ENCODE measurements at regions not wholly inside any gene's neighbourhood (a gene's known extent, or its start where the extent isn't known, plus 50 kb on each side); places are given as distances from the start of the nearest gene placed in this dataset.
"Not testable (repeated sequence)": the region's sequence is repeated elsewhere in the genome, so short reads cannot be mapped to it uniquely, and the experiment has no call there.

DNA sequence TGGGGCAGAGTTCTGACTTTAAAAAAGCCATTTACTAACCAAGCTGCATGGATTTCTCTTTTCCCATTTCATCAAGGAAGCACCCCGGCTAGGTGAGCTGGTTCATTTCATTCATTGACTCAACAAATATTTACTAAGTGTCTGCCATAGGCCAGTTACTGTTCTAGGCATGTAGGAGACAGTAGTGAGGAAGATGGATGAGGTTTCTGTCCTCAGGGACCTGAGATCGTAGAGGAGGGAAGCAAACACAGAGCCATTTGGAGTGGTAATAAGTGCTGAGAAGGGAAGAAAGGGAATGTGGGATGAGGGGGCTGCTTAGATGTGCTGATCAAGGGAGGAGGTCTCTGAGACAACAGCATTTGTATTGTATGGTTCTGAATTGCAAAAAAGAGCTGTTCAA, 120.4 kb downstream of the C9orf152 start:
- Mint-ChIP-seq H3K27me3 (no peaks in the 10 kb centered on the region), H3K36me3 (ENCODE audit: low read depth) (peaks cover 8% of the 10 kb centered on the region), H3K4me3 (no peak overlapping the region), H3K9me3 (peaks cover 4% of the 10 kb centered on the region), H3K27ac (no peak overlapping the region), H3K4me1 (peaks cover 30% of the 10 kb centered on the region)
- no peak for ATAC-seq (replicated peaks)

DNA sequence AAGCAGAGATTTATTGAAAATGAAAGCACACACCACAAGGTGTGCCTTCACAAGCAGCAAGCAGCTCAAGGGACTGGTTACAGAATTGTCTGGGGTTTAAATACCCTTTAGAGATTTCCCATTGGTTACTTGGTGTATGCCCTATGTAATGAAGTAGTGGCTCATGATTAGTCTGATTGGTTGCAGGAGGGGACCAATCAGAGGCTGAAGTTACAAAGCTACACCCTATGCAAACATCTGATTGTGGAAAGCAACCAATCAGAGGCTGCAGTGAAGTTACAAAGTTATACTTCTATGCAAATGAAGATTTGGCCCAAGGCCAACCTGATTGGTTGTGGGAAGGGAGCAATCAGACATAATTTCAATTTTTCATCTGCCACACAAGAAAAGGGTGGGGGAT, 119.9 kb downstream of the C9orf152 start:
- H3K9me3 Mint-ChIP-seq, result peaks cover 4% of the 10 kb centered on the region
- no peak overlapping the region for H3K4me3 Mint-ChIP-seq
- no peak overlapping the region for H3K27ac Mint-ChIP-seq
- no peak for ATAC-seq (replicated peaks)
- H3K27me3 Mint-ChIP-seq, result no peaks in the 10 kb centered on the region
- H3K4me1 Mint-ChIP-seq, result peaks cover 29% of the 10 kb centered on the region
- H3K36me3 Mint-ChIP-seq (ENCODE audit: low read depth), result peaks cover 8% of the 10 kb centered on the region

DNA sequence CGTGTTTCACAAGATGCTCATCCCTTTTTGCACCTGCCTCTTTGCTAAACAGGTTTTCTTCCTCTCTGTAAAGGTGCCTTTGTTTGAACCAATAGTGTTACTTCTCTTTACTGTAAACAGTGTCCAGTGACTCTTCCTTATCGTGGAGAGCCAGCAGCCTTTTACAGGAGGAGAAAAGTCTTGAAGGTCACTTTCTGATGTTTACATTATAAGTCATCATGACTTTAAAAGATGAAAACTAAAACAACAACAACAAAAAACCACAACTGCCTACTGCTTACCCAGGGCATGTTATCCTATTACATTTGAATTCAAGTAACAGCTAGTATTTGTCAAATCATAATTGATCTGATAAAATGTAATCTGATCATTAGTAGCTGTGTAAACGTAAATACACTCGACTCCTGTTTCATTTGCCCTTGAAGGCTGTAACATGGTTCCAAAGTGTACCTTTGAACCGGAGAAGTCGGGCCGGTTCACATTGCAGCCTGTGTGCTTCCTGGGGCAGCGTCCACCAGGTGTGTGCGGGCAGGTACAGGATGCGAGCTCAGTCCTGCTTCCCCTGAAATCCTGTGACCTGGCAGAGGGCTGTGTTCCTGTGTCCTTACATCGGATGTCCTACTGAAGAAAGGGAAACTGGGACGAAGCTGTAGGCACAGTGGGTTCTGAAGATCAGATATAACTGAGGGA, 118.1 kb downstream of the C9orf152 start:
- no peaks in the 10 kb centered on the region for H3K27me3 Mint-ChIP-seq

DNA sequence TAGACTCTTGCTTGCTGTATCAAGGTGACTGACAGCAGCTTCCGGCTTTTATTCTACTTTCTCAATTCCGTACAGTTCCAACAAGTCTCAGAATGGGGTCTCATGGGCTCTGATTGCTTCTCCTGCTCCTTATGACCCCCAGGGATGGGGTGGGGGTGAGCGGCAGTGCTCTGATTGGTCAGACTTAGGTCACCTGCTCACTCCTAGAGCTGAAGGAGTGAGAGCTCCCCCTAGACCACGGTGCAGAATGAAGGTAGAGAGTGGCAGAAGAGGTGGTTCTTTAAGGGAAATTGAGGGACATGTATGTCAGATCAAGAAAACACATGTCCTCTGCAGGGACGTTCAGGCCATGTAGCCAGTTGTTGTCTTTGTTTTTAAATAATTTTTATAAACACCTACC, 115.2 kb downstream of the C9orf152 start:
- no peak for ATAC-seq (replicated peaks)
- H3K4me1 Mint-ChIP-seq, result peaks cover 8% of the 10 kb centered on the region
- no peaks in the 10 kb centered on the region for H3K9me3 Mint-ChIP-seq
- no peak overlapping the region for H3K27ac Mint-ChIP-seq
- no peaks in the 10 kb centered on the region for H3K27me3 Mint-ChIP-seq
- H3K36me3 Mint-ChIP-seq (ENCODE audit: low read depth), result peaks cover 8% of the 10 kb centered on the region
- H3K4me3 Mint-ChIP-seq, result no peak overlapping the region

More for the DNA sequence above, 118.1 kb downstream of the C9orf152 start:
- Mint-ChIP-seq H3K4me1 (peaks cover 23% of the 10 kb centered on the region), H3K4me3 (no peak overlapping the region), H3K27ac (no peak overlapping the region), H3K36me3 (ENCODE audit: low read depth) (peaks cover 8% of the 10 kb centered on the region), H3K9me3 (no peaks in the 10 kb centered on the region)
- no peak for ATAC-seq (replicated peaks)

DNA sequence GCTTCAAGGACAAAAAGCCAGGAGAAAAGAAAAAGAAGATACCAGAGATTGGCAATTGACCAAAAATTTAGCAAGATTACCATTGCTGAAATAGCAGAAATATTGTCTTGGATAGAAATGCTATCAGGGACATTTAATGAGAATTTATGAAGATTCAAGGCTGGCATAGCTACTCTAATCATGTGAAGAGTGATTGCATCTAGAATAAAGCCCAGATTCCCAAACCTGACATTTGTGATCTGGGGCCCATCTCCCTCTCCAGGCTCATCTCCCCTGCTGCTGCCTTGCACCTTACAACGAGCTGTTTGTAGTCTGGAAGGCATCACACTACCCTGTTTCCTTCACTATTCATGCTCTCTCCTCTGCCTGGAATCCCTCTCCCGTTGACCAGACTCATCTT, 114.5 kb downstream of the C9orf152 start:
- no peak for ATAC-seq (replicated peaks)
- Mint-ChIP-seq H3K9me3 (no peaks in the 10 kb centered on the region), H3K27ac (no peak overlapping the region), H3K36me3 (ENCODE audit: low read depth) (peaks cover 11% of the 10 kb centered on the region), H3K4me1 (peaks cover 4% of the 10 kb centered on the region), H3K27me3 (no peaks in the 10 kb centered on the region), H3K4me3 (no peak overlapping the region)

DNA sequence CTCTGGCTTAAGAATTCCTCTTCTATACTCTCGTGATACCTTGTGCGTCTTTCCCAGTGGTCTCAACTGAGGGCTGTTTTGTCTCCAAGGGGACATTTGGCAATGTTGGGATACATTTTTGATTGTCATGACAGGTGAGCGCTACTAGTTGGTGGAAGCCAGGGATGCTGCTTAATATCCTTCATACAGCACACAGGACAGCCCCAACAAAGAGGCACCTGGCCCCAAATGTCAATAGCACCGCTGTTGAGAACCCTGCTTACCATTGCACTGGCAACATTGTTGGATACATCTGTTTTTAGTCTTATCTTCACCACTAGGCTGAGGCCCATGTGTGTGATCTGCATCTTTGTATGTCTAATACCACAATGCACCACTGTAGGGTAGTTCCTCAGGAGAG, 114.1 kb downstream of the C9orf152 start:
- H3K9me3 Mint-ChIP-seq, result no peaks in the 10 kb centered on the region
- H3K36me3 Mint-ChIP-seq (ENCODE audit: low read depth), result peaks cover 16% of the 10 kb centered on the region

DNA sequence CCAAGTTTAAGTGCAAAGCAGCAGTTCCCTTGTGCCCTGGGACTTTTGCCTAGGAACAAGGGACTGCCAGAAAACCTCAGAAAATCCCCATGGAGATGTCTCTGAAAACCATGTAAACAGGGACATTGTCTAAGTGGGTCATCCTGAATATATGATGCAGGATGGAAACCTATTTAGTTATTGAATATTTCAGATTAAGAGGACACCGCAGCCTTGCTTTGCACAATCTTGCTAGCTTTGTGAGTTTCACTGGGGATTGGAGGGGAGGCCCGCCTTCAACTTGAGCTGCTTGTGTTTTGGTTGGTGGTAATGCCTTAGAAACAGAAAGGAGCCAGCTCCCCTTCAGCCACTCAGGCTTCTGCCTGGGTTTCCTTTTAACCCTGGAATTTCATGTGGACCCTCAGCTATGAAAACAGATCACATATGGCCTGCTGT, 112.8 kb downstream of the C9orf152 start:
- Mint-ChIP-seq H3K4me1 (peaks cover 4% of the 10 kb centered on the region), H3K27me3 (no peaks in the 10 kb centered on the region), H3K36me3 (ENCODE audit: low read depth) (peaks cover 18% of the 10 kb centered on the region), H3K9me3 (no peaks in the 10 kb centered on the region), H3K27ac (no peak overlapping the region), H3K4me3 (no peak overlapping the region)
- ATAC-seq (replicated peaks), result no peak

More for the DNA sequence above, 114.1 kb downstream of the C9orf152 start:
- Mint-ChIP-seq H3K4me3 (no peak overlapping the region), H3K27me3 (no peaks in the 10 kb centered on the region), H3K4me1 (peaks cover 4% of the 10 kb centered on the region), H3K27ac (no peak overlapping the region)
- ATAC-seq (replicated peaks), result no peak

DNA sequence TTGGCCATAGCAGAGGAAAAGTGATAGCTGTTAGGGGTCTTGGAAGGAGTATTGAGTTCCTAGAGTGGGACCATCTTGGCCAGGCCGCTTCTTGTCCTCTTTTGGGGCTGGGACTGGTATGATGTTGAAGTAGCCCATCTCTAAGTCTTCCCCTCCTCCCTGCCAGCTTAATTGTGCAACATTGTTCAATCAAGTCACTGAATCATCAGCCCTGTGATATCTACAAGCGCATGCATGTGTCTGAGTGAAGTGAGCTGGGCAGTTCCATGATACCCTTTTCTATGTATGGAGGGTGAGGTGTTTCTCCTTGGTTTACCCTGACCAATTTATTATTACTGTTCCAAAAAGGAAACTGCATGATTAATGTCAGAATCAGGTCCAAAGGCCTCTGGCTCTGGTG, 112.2 kb downstream of the C9orf152 start:
- no peak for ATAC-seq (replicated peaks)
- H3K27ac Mint-ChIP-seq, result no peak overlapping the region
- H3K36me3 Mint-ChIP-seq (ENCODE audit: low read depth), result peaks cover 18% of the 10 kb centered on the region
- no peak overlapping the region for H3K4me3 Mint-ChIP-seq
- H3K27me3 Mint-ChIP-seq, result no peaks in the 10 kb centered on the region
- no peaks in the 10 kb centered on the region for H3K9me3 Mint-ChIP-seq
- peaks cover 4% of the 10 kb centered on the region for H3K4me1 Mint-ChIP-seq

DNA sequence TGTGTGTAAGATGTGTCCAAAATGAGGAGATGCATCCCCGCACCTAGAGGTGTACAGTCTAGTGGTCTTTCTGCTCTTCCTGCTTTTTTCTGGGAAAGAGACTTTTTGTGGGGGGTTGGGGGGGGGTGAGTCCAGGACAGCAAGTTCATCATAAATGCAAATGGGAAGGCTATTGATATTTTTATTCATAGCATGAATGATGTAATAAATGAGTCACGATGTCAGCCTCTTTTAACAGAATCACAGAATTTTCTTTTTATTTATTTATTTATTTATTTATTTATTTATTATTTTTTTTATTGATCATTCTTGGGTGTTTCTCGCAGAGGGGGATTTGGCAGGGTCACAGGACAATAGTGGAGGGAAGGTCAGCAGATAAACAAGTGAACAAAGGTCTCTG, 111.3 kb downstream of the C9orf152 start:
- H3K36me3 Mint-ChIP-seq (ENCODE audit: low read depth); ATAC-seq (replicated peaks); H3K9me3 Mint-ChIP-seq; H3K4me3 Mint-ChIP-seq; H3K4me1 Mint-ChIP-seq; H3K27me3 Mint-ChIP-seq; H3K27ac Mint-ChIP-seq: not testable (repeated sequence)

DNA sequence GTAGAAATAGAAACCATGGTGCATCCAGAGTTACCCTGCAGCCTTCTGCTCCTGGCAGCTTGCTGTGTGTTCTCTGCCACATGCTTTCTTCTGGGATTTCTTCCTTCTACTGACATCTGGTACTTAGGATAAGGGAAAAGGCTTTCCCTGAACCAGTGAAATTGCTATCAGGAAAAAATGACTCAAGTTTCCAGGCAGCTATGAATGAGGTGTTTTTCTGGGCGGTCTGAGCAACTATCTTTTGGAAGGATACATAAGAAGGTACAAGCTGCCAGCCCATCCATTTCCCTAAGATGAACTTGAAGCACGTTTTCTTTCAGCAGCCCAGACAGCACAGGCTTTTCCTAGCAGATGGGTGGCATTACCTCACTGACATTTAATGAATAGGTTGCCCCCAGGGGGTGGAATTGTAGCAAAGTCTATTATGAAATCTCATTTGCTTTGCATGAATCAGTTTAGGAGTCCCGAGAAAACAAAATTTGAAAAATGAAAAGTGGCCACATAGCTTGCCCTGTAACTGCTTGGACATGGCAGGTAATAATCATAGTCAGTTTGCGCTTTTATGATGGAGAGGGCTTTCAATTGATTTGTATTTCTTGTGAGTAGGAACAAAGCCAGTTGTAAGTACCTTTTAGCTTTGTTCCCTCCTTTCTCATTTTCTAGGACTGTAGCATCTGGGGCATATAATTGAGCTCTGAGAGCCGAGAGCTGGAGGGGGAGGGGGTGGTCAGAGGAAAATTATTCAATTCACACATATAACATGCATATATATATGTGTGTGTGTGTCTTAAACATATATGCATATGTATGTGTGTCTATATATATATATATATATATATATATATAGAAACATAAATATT, 108.5 kb downstream of the C9orf152 start:
- H3K27ac Mint-ChIP-seq, result no peak overlapping the region

DNA sequence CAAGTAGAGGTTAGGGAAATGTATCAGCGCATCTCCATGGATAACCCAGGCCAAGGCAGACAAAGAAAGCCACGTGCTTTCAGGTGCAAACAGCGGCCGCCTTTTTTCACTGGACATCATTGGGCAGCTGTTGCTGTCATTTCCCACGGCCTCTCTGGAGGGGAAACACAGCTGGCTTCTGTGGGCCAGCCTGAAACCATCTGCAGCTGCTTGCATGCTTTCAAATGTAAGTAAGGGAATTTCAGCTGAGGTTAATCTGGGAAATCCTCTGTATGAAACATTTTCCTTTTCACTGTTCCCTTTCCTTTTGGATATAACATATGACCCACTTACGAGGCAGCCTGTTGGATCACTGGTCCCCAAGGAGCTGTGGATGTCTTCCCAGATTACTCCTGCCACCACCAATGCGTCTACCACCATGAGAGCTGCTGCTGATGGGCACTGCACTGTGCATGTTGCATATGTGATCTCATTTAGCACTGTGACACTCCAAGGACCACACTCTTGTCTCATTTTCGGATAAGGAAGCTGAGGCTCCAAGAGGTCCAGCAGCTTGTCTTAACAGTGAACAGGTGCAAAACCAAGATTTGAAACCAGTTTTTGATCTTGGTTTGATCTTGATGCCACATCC, 106.3 kb downstream of the C9orf152 start:
- Mint-ChIP-seq H3K4me3 (no peak overlapping the region), H3K27me3 (no peaks in the 10 kb centered on the region), H3K4me1 (peaks cover 7% of the 10 kb centered on the region), H3K36me3 (ENCODE audit: low read depth) (peaks cover 17% of the 10 kb centered on the region), H3K9me3 (no peaks in the 10 kb centered on the region), H3K27ac (no peak overlapping the region)
- no peak for ATAC-seq (replicated peaks)

More for the DNA sequence above, 108.5 kb downstream of the C9orf152 start:
- Mint-ChIP-seq H3K4me1 (peaks cover 7% of the 10 kb centered on the region), H3K9me3 (no peaks in the 10 kb centered on the region), H3K4me3 (no peak overlapping the region), H3K36me3 (ENCODE audit: low read depth) (peaks cover 17% of the 10 kb centered on the region), H3K27me3 (no peaks in the 10 kb centered on the region)
- ATAC-seq (replicated peaks), result no peak

DNA sequence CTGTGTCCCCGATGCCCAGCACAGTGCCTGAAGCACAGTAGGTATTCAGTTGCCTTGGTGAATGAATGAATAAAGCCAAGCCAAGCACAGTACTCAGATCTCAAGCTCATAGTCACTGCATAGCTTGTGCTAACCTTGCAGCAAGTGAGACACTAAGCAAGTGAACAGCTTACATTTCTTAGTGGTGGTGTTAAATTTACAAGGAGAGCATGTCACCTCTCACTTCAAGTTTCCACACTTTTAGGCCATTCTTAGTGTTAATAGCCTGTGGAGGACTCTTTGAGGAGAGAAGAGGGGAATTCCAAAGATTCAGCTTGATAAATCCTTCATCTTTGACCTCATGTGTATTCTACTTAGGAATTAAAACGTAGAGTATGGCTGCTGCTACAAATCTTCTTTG, 104.7 kb downstream of the C9orf152 start:
- no peak overlapping the region for H3K4me3 Mint-ChIP-seq
- peaks cover 7% of the 10 kb centered on the region for H3K4me1 Mint-ChIP-seq
- no peak for ATAC-seq (replicated peaks)
- no peaks in the 10 kb centered on the region for H3K9me3 Mint-ChIP-seq
- no peaks in the 10 kb centered on the region for H3K27me3 Mint-ChIP-seq
- H3K36me3 Mint-ChIP-seq (ENCODE audit: low read depth), result peaks cover 16% of the 10 kb centered on the region
- H3K27ac Mint-ChIP-seq, result no peak overlapping the region

DNA sequence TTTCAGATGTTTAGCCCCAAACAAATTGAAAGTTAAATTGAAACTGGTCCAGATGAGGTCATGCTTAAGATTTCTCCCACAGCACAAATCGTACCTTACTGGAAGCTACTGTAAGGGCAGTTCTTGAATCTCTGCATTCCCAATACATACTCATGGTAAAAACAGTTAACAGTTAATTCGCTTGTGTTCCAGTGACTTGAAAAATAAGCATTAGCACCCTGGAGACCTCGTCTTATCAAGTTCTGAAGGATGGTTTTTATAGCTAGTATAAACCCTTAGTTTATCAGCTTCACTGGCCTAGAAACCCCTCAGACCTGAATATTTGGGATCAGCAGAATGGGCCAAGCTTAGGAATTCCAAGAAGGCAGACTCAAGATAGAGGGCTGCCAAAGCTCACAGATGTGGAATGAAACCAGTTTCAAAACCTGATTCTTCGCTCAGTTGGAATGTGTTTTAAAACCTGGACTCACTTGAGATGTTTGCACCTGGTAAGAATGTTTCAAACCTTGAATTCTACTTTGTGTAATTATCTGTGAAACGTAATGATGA, 103.6 kb downstream of the C9orf152 start:
- Mint-ChIP-seq H3K27me3 (no peaks in the 10 kb centered on the region), H3K4me1 (peaks cover 7% of the 10 kb centered on the region), H3K36me3 (ENCODE audit: low read depth) (peaks cover 8% of the 10 kb centered on the region), H3K27ac (no peak overlapping the region), H3K9me3 (no peaks in the 10 kb centered on the region), H3K4me3 (no peak overlapping the region)
- ATAC-seq (replicated peaks), result no peak

DNA sequence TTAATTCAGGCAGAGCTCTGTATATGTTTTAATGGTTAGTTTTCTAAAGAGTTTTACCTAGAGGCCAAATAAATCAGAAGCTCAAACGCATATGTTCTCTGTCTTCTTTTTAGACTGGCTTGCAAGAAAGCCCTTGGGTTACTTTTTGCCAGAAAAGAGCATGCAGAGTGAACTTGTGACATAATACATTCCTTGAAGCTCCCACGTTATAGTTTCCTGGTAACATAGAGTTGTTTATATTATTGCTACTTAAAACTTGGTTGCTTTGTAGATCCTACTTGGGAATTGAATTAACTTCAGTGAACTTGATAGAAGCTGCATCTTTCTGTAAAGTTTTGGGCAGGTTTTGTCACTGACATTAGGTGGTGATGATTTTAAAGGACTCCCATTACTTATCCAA, 102.9 kb downstream of the C9orf152 start:
- peaks cover 8% of the 10 kb centered on the region for H3K36me3 Mint-ChIP-seq (ENCODE audit: low read depth)
- ATAC-seq (replicated peaks), result no peak
- H3K4me3 Mint-ChIP-seq, result no peak overlapping the region
- peaks cover 7% of the 10 kb centered on the region for H3K4me1 Mint-ChIP-seq
- no peaks in the 10 kb centered on the region for H3K9me3 Mint-ChIP-seq
- no peak overlapping the region for H3K27ac Mint-ChIP-seq
- no peaks in the 10 kb centered on the region for H3K27me3 Mint-ChIP-seq

Measured in activated T-helper 17 cell treated with anti-CD3 and anti-CD28 coated beads, Interleukin-2, amount 50 U/mL, for 72 hours (primary cell).